ENCODE measurements at regions not wholly inside any gene's neighbourhood (a gene's known extent, or its start where the extent isn't known, plus 50 kb on each side); places are given as distances from the start of the nearest gene placed in this dataset.

GRCh38 chr3:178446059-178446458, 90.2 kb upstream of the KCNMB2 start:
- H3K27me3 Mint-ChIP-seq, result peaks cover 6 to 20% of the 10 kb centered on the region in 2 donors
- Histone ChIP-seq H3K4me3 (ENCODE audit: control insufficient read depth in 1 of 2, extremely low read depth in 1 of 2, low read length in 1 of 2) (no peak overlapping the region), H3K4me1 (ENCODE audit: control insufficient read depth in 1 of 2, extremely low read depth in 1 of 2, insufficient read depth in 2 of 2, low read length in 2 of 2) (no peaks in the 10 kb centered on the region), H3K27ac (ENCODE audit: low read length) (no peak overlapping the region), H3K9me3 (no peaks in the 10 kb centered on the region), H3K27me3 (replicated peaks in 1 of 2; ENCODE audit: control insufficient read depth in 2 of 2, extremely low read depth in 1 of 2, insufficient read depth in 2 of 2, low read length in 1 of 2) (no peaks in the 10 kb centered on the region), H3K36me3 (ENCODE audit: control insufficient read depth in 2 of 2, extremely low read depth in 1 of 2, insufficient read depth in 1 of 2, low read length in 1 of 2) (no peaks in the 10 kb centered on the region)
- H3K27ac Mint-ChIP-seq, result no peak overlapping the region
- DNase-seq (no peak), ATAC-seq (replicated peaks in 1 of 4) (no peak)
- WGBS (ENCODE audit: insufficient coverage), result no CpG with 5 or more reads among the region's 1 CpG
- no peak overlapping the region for H3K4me3 Mint-ChIP-seq
- no peaks in the 10 kb centered on the region for H3K9me3 Mint-ChIP-seq
- no peaks in the 10 kb centered on the region for H3K4me1 Mint-ChIP-seq
- H3K36me3 Mint-ChIP-seq, result no peaks in the 10 kb centered on the region
- POLR2A ChIA-PET, result no interaction called here
- CTCF ChIA-PET, result no interaction called here

GRCh38 chr3:178450476-178450875, 85.8 kb upstream of the KCNMB2 start:
- Histone ChIP-seq H3K27ac (ENCODE audit: low read length) (no peak overlapping the region), H3K4me3 (ENCODE audit: control insufficient read depth in 1 of 2, extremely low read depth in 1 of 2, low read length in 1 of 2) (no peak overlapping the region), H3K27me3 (replicated peaks in 1 of 2; ENCODE audit: control insufficient read depth in 2 of 2, extremely low read depth in 1 of 2, insufficient read depth in 2 of 2, low read length in 1 of 2) (no peaks in the 10 kb centered on the region), H3K9me3 (no peaks in the 10 kb centered on the region), H3K36me3 (ENCODE audit: control insufficient read depth in 2 of 2, extremely low read depth in 1 of 2, insufficient read depth in 1 of 2, low read length in 1 of 2) (no peaks in the 10 kb centered on the region), H3K4me1 (ENCODE audit: control insufficient read depth in 1 of 2, extremely low read depth in 1 of 2, insufficient read depth in 2 of 2, low read length in 2 of 2) (no peaks in the 10 kb centered on the region)
- no CpG with 5 or more reads among the region's 3 CpGs for WGBS (ENCODE audit: insufficient coverage)
- H3K4me3 Mint-ChIP-seq, result no peak overlapping the region
- CTCF ChIA-PET, result no interaction called here
- DNase-seq (no peak), ATAC-seq (replicated peaks in 1 of 4) (no peak)
- POLR2A ChIA-PET, result no interaction called here
- H3K36me3 Mint-ChIP-seq, result no peaks in the 10 kb centered on the region
- no peak overlapping the region for H3K27ac Mint-ChIP-seq
- no peaks in the 10 kb centered on the region for H3K9me3 Mint-ChIP-seq
- H3K27me3 Mint-ChIP-seq, result peaks cover 6 to 17% of the 10 kb centered on the region in 2 donors
- no peaks in the 10 kb centered on the region for H3K4me1 Mint-ChIP-seq

DNA sequence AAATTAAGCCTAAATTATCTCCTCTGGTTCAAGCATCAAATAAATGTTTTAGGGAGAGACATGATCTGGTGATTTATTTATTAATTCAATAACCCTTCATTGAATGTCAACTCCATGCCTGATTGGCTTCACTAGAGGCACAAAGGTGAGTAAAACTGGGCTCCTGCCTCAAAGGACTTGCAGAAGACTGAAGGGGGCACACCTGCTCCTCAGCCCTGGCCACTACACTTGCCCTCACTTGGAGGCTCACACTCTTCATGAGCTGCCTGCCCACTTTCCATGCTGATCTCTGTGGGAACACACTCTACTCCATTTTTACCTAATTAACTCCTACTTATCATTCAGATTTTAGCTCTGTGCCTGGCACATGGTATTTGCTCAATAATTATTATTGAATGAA, 84.4 kb upstream of the KCNMB2 start:
- Mint-ChIP-seq H3K4me1 (no peaks in the 10 kb centered on the region), H3K27me3 (peaks cover 6 to 25% of the 10 kb centered on the region in 2 donors), H3K9me3 (no peaks in the 10 kb centered on the region), H3K36me3 (no peaks in the 10 kb centered on the region), H3K4me3 (no peak overlapping the region), H3K27ac (no peak overlapping the region)
- ATAC-seq (replicated peaks in 1 of 4) (no peak), DNase-seq (no peak)
- no peaks in the 10 kb centered on the region for H3K9me3 ChIP-seq
- H3K36me3 ChIP-seq (ENCODE audit: control insufficient read depth in 2 of 2, extremely low read depth in 1 of 2, insufficient read depth in 1 of 2, low read length in 1 of 2), result no peaks in the 10 kb centered on the region
- H3K4me1 ChIP-seq (ENCODE audit: control insufficient read depth in 1 of 2, extremely low read depth in 1 of 2, insufficient read depth in 2 of 2, low read length in 2 of 2), result no peaks in the 10 kb centered on the region
- ChIA-PET CTCF (interaction anchor here in 1 of 2 donors (0.6 kb wide), 1 partner anchor 649 kb away, joined by 3 read pairs; no protein-coding TSS in a partner anchor), POLR2A (no interaction called here)
- no peaks in the 10 kb centered on the region for H3K27me3 ChIP-seq (replicated peaks in 1 of 2; ENCODE audit: control insufficient read depth in 2 of 2, extremely low read depth in 1 of 2, insufficient read depth in 2 of 2, low read length in 1 of 2)
- H3K27ac ChIP-seq (ENCODE audit: low read length), result no peak overlapping the region
- no peak overlapping the region for H3K4me3 ChIP-seq (ENCODE audit: control insufficient read depth in 1 of 2, extremely low read depth in 1 of 2, low read length in 1 of 2)

GRCh38 chr3:178454726-178455125, 81.5 kb upstream of the KCNMB2 start:
- Histone ChIP-seq H3K27me3 (replicated peaks in 1 of 2; ENCODE audit: control insufficient read depth in 2 of 2, extremely low read depth in 1 of 2, insufficient read depth in 2 of 2, low read length in 1 of 2) (peaks cover 0 to 2% of the 10 kb centered on the region in 2 experiments), H3K4me3 (ENCODE audit: control insufficient read depth in 1 of 2, extremely low read depth in 1 of 2, low read length in 1 of 2) (no peak overlapping the region), H3K4me1 (ENCODE audit: control insufficient read depth in 1 of 2, extremely low read depth in 1 of 2, insufficient read depth in 2 of 2, low read length in 2 of 2) (no peaks in the 10 kb centered on the region), H3K27ac (ENCODE audit: low read length) (no peak overlapping the region), H3K9me3 (no peaks in the 10 kb centered on the region), H3K36me3 (ENCODE audit: control insufficient read depth in 2 of 2, extremely low read depth in 1 of 2, insufficient read depth in 1 of 2, low read length in 1 of 2) (no peaks in the 10 kb centered on the region)
- ATAC-seq (replicated peaks in 1 of 4) (no peak), DNase-seq (no peak)
- POLR2A ChIA-PET, result no interaction called here
- Mint-ChIP-seq H3K9me3 (no peaks in the 10 kb centered on the region), H3K27ac (no peak overlapping the region), H3K4me3 (no peak overlapping the region), H3K4me1 (no peaks in the 10 kb centered on the region), H3K36me3 (no peaks in the 10 kb centered on the region), H3K27me3 (peaks cover 3 to 19% of the 10 kb centered on the region in 2 donors)
- WGBS (ENCODE audit: insufficient coverage), result no CpG with 5 or more reads among the region's 4 CpGs
- CTCF ChIA-PET, result no interaction called here

- no peaks in the 10 kb centered on the region for H3K9me3 ChIP-seq
- H3K27me3 Mint-ChIP-seq, result peaks cover 3 to 23% of the 10 kb centered on the region in 2 donors
- H3K36me3 ChIP-seq (ENCODE audit: control insufficient read depth in 2 of 2, extremely low read depth in 1 of 2, insufficient read depth in 1 of 2, low read length in 1 of 2), result no peaks in the 10 kb centered on the region
- no peaks in the 10 kb centered on the region for H3K9me3 Mint-ChIP-seq
- H3K36me3 Mint-ChIP-seq, result no peaks in the 10 kb centered on the region
- H3K4me1 ChIP-seq (ENCODE audit: control insufficient read depth in 1 of 2, extremely low read depth in 1 of 2, insufficient read depth in 2 of 2, low read length in 2 of 2), result no peaks in the 10 kb centered on the region
- CTCF ChIA-PET, result no interaction called here
- H3K27me3 ChIP-seq (replicated peaks in 1 of 2; ENCODE audit: control insufficient read depth in 2 of 2, extremely low read depth in 1 of 2, insufficient read depth in 2 of 2, low read length in 1 of 2), result peaks cover 0 to 2% of the 10 kb centered on the region in 2 experiments
- no CpG with 5 or more reads among the region's 1 CpG for WGBS (ENCODE audit: insufficient coverage)
- H3K4me1 Mint-ChIP-seq, result no peaks in the 10 kb centered on the region
- no peak for DNase-seq
- no peak overlapping the region for H3K27ac Mint-ChIP-seq
- no peak overlapping the region for H3K27ac ChIP-seq (ENCODE audit: low read length)
- no peak overlapping the region for H3K4me3 Mint-ChIP-seq
- H3K4me3 ChIP-seq (ENCODE audit: control insufficient read depth in 1 of 2, extremely low read depth in 1 of 2, low read length in 1 of 2), result no peak overlapping the region
- no peak for ATAC-seq (replicated peaks in 1 of 4)
- POLR2A ChIA-PET, result no interaction called here
Measured at GRCh38 chr3:178455226-178455625, 81.0 kb upstream of the KCNMB2 start.

DNA sequence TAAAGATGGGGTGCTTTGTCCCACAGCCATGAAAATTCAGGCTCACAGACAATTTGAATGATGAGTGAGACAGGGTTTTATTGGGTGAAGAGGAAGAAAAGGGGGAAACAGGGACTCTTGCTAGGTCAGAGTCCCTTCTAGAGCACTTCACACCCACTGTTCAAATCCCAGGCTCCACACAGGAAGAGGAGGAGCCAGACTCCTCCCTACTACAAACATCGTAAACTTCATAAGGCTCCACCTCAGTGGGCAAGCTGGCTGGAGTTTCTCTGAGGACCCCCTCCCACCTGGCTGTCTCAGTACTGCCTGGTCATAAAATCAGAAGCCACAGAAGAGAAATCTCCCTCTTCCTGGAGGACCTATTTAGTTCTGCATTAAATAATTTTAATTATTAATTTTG, 80.3 kb upstream of the KCNMB2 start:
- H3K36me3 ChIP-seq (ENCODE audit: control insufficient read depth in 2 of 2, extremely low read depth in 1 of 2, insufficient read depth in 1 of 2, low read length in 1 of 2), result no peaks in the 10 kb centered on the region
- H3K27ac Mint-ChIP-seq, result no peak overlapping the region
- ChIA-PET POLR2A (no interaction called here), CTCF (no interaction called here)
- H3K36me3 Mint-ChIP-seq, result no peaks in the 10 kb centered on the region
- peaks cover 3 to 19% of the 10 kb centered on the region in 2 donors for H3K27me3 Mint-ChIP-seq
- H3K4me1 ChIP-seq (ENCODE audit: control insufficient read depth in 1 of 2, extremely low read depth in 1 of 2, insufficient read depth in 2 of 2, low read length in 2 of 2), result no peaks in the 10 kb centered on the region
- no peak overlapping the region for H3K27ac ChIP-seq (ENCODE audit: low read length)
- DNase-seq, result no peak
- WGBS (ENCODE audit: insufficient coverage), result no CpG with 5 or more reads among the region's 1 CpG
- no peak overlapping the region for H3K4me3 Mint-ChIP-seq
- H3K9me3 Mint-ChIP-seq, result no peaks in the 10 kb centered on the region
- H3K27me3 ChIP-seq (replicated peaks in 1 of 2; ENCODE audit: control insufficient read depth in 2 of 2, extremely low read depth in 1 of 2, insufficient read depth in 2 of 2, low read length in 1 of 2), result peaks cover 0 to 2% of the 10 kb centered on the region in 2 experiments
- no peak for ATAC-seq (replicated peaks in 1 of 4)
- no peaks in the 10 kb centered on the region for H3K9me3 ChIP-seq
- H3K4me3 ChIP-seq (ENCODE audit: control insufficient read depth in 1 of 2, extremely low read depth in 1 of 2, low read length in 1 of 2), result no peak overlapping the region
- H3K4me1 Mint-ChIP-seq, result no peaks in the 10 kb centered on the region

DNA sequence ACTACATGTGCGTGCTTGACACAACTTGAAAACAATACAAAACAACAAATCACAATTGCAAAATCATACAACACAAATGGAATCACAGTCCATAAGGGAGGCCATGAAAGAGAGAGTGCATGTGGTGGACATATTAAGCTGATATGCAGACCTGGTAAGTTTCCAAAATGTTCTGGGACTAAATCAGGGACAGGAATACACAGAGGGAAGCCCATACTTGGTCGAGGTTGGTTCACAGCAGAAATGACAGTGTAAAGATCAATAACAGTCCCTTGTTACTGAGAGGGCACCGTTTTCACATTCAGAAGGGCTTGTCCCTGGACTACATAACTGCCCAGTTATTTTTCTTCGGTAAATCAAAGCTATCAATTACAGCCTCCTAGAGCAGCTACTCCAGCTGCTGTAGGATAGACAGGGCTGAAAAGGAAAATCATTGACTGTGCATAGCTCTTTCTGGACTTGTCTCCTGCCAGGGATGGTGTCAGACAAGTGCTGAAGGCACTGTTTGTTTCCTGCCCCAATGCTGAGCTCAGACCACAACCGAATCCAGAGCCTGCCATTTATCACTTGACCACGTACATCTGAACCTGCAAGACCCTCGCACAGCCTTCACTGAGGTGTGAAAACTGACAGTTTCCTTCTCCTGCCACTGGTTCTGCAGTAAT, 79.5 kb upstream of the KCNMB2 start:
- Histone ChIP-seq H3K27me3 (replicated peaks in 1 of 2; ENCODE audit: control insufficient read depth in 2 of 2, extremely low read depth in 1 of 2, insufficient read depth in 2 of 2, low read length in 1 of 2) (peaks cover 0 to 2% of the 10 kb centered on the region in 2 experiments), H3K36me3 (ENCODE audit: control insufficient read depth in 2 of 2, extremely low read depth in 1 of 2, insufficient read depth in 1 of 2, low read length in 1 of 2) (no peaks in the 10 kb centered on the region), H3K4me3 (ENCODE audit: control insufficient read depth in 1 of 2, extremely low read depth in 1 of 2, low read length in 1 of 2) (no peak overlapping the region), H3K9me3 (no peaks in the 10 kb centered on the region), H3K4me1 (ENCODE audit: control insufficient read depth in 1 of 2, extremely low read depth in 1 of 2, insufficient read depth in 2 of 2, low read length in 2 of 2) (no peaks in the 10 kb centered on the region), H3K27ac (ENCODE audit: low read length) (no peak overlapping the region)
- Mint-ChIP-seq H3K9me3 (no peaks in the 10 kb centered on the region), H3K4me1 (no peaks in the 10 kb centered on the region), H3K27me3 (peaks cover 7 to 24% of the 10 kb centered on the region in 2 donors), H3K27ac (no peak overlapping the region), H3K36me3 (no peaks in the 10 kb centered on the region), H3K4me3 (no peak overlapping the region)
- WGBS (ENCODE audit: insufficient coverage), result 27% methylated on average over 3 of the region's 7 CpGs
- ATAC-seq (replicated peaks in 1 of 4) (no peak), DNase-seq (peak in 1 of 35 experiments; percentile 1)
- CTCF ChIA-PET, result no interaction called here
- POLR2A ChIA-PET, result no interaction called here
